NCI-H446 (cell line): ENCODE measurements at regions not wholly inside any gene's neighbourhood (a gene's known extent, or its start where the extent isn't known, plus 50 kb on each side); places are given as distances from the start of the nearest gene placed in this dataset.

Experiments used
- DNase-seq, 2 experiments: peaks; one replicate each; lab custom pipeline; 2025; lab: John Stamatoyannopoulos, UW

GRCh38 chr3:150022381-150023238 lies 51.9 kb upstream of the PFN2 start:
- DNase-seq: no peak

- DNase-seq: no peak
Observed at GRCh38 chr3:150020527-150020926, 49.8 kb upstream of the PFN2 start.
